Type B pancreatic cell (in vitro differentiated cells): ENCODE measurements at regions not wholly inside any gene's neighbourhood (a gene's known extent, or its start where the extent isn't known, plus 50 kb on each side); places are given as distances from the start of the nearest gene placed in this dataset.

Experiments
- DNase-seq: peaks from one replicate; pipeline ENCODE4 v3.0.0; 2021; ENCODE audit warnings: mixed read lengths; ENCODE audit not compliant: unreplicated experiment; ENCODE audit errors: extremely low spot score
- H3K27ac Mint-ChIP-seq: 2 replicates; pipeline ENCODE4 v1.8.0; 2021; ENCODE audit warnings: mild to moderate bottlenecking, mixed read lengths
- H3K27me3 Mint-ChIP-seq: 2 replicates; pipeline ENCODE4 v1.8.0; 2021; ENCODE audit warnings: mixed read lengths
- H3K36me3 Mint-ChIP-seq: 2 replicates; pipeline ENCODE4 v1.8.0; 2021; ENCODE audit warnings: mixed read lengths
- H3K4me1 Mint-ChIP-seq: one replicate; pipeline ENCODE4 v1.8.0; 2021; ENCODE audit warnings: mixed read lengths; ENCODE audit not compliant: unreplicated experiment
- H3K4me3 Mint-ChIP-seq: 2 replicates; pipeline ENCODE4 v1.8.0; 2021; ENCODE audit warnings: mild to moderate bottlenecking, mixed read lengths
- H3K9me3 Mint-ChIP-seq: 2 replicates; pipeline ENCODE4 v1.8.0; 2021; ENCODE audit warnings: mixed read lengths
- CTCF ChIP-seq: fragments of 200-600 bp; sonication (generic); conservative IDR thresholded peaks from 2 replicates; pipeline ENCODE4 v1.5.0; 2021; ENCODE audit warnings: antibody characterized with exemption, mild to moderate bottlenecking

GRCh38 chr6:43915986-43916923 lies 146.2 kb downstream of the VEGFA start:
- Mint-ChIP-seq H3K27me3 (peaks cover 4% of the 10 kb centered on the region), H3K9me3 (no peaks in the 10 kb centered on the region), H3K4me3 (no peak overlapping the region), H3K4me1 (peaks cover 23% of the 10 kb centered on the region), H3K27ac (no peak overlapping the region), H3K36me3 (no peaks in the 10 kb centered on the region)
- no peak for DNase-seq
- TF ChIP-seq CTCF = no peak

GRCh38 chr6:43915208-43915869 lies 145.3 kb downstream of the VEGFA start:
- Mint-ChIP-seq H3K4me1 (peaks cover 24% of the 10 kb centered on the region), H3K27ac (peak overlapping the region; percentile 36)

GRCh38 chr6:43914272-43915147 lies 144.5 kb downstream of the VEGFA start:
- H3K4me1 Mint-ChIP-seq = peaks cover 24% of the 10 kb centered on the region
- H3K36me3 Mint-ChIP-seq = no peaks in the 10 kb centered on the region

More at GRCh38 chr6:43915208-43915869, 145.3 kb downstream of the VEGFA start:
- Mint-ChIP-seq H3K36me3 (no peaks in the 10 kb centered on the region), H3K9me3 (no peaks in the 10 kb centered on the region), H3K27me3 (peaks cover 4% of the 10 kb centered on the region), H3K4me3 (peak overlapping the region; percentile 11)
- no peak for DNase-seq
- TF ChIP-seq CTCF = no peak

GRCh38 chr6:43913375-43914271 lies 143.6 kb downstream of the VEGFA start:
- no peak overlapping the region for H3K4me3 Mint-ChIP-seq
- H3K27ac Mint-ChIP-seq = no peak overlapping the region
- H3K36me3 Mint-ChIP-seq = no peaks in the 10 kb centered on the region

More at GRCh38 chr6:43914272-43915147, 144.5 kb downstream of the VEGFA start:
- H3K27me3 Mint-ChIP-seq = peaks cover 4% of the 10 kb centered on the region
- H3K9me3 Mint-ChIP-seq = no peaks in the 10 kb centered on the region
- TF ChIP-seq CTCF = no peak
- H3K27ac Mint-ChIP-seq = no peak overlapping the region
- H3K4me3 Mint-ChIP-seq = no peak overlapping the region
- DNase-seq = no peak

More at GRCh38 chr6:43913375-43914271, 143.6 kb downstream of the VEGFA start:
- H3K9me3 Mint-ChIP-seq = no peaks in the 10 kb centered on the region
- DNase-seq = no peak
- no peak for TF ChIP-seq CTCF
- peaks cover 4% of the 10 kb centered on the region for H3K27me3 Mint-ChIP-seq
- H3K4me1 Mint-ChIP-seq = peaks cover 24% of the 10 kb centered on the region
